ENCODE measurements at regions not wholly inside any gene's neighbourhood (a gene's known extent, or its start where the extent isn't known, plus 50 kb on each side); places are given as distances from the start of the nearest gene placed in this dataset.

DNA sequence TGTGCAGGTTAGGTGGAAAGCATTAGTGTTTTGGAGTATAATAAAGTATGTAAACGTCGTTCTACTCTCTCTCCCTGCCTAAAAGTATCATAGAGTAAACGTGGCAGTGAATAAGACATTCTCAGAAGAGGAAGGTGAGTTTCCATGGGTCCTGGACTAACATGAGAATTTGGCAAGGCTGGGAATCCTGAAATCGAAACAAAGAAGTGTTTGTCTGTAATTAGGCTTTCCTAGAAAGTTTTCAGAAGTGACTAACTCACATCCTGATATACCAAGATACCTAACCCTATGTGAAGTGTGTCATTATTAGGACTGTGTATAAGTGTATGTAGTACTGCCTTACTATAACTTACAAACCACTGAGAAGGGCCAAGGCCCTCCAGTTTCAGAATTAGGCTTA lies 50.7 kb upstream of the MAOA start:
- TF ChIP-seq, protein P1, sequence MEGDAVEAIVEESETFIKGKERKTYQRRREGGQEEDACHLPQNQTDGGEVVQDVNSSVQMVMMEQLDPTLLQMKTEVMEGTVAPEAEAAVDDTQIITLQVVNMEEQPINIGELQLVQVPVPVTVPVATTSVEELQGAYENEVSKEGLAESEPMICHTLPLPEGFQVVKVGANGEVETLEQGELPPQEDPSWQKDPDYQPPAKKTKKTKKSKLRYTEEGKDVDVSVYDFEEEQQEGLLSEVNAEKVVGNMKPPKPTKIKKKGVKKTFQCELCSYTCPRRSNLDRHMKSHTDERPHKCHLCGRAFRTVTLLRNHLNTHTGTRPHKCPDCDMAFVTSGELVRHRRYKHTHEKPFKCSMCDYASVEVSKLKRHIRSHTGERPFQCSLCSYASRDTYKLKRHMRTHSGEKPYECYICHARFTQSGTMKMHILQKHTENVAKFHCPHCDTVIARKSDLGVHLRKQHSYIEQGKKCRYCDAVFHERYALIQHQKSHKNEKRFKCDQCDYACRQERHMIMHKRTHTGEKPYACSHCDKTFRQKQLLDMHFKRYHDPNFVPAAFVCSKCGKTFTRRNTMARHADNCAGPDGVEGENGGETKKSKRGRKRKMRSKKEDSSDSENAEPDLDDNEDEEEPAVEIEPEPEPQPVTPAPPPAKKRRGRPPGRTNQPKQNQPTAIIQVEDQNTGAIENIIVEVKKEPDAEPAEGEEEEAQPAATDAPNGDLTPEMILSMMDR (IDR thresholded peaks at IDR 0.05) = no peak
- Histone ChIP-seq H3K4me1 (ENCODE audit: insufficient read depth, low read length) (no peaks in the 10 kb centered on the region), H3K27me3 (ENCODE audit: control insufficient read depth in 1 of 2, insufficient read depth in 2 of 2, low read length in 2 of 2) (no peaks in the 10 kb centered on the region), H3K4me3 (ENCODE audit: low read length) (no peak overlapping the region), H3K27ac (ENCODE audit: low read depth in 1 of 2, low read length in 2 of 2) (no peak overlapping the region), H3K36me3 (ENCODE audit: insufficient read depth, low read length) (no peaks in the 10 kb centered on the region), H3K9me3 (ENCODE audit: control insufficient read depth in 1 of 2, insufficient read depth in 1 of 2, low read length in 2 of 2) (no peaks in the 10 kb centered on the region)
- Mint-ChIP-seq H3K4me3 (no peak overlapping the region), H3K27me3 (no peaks in the 10 kb centered on the region), H3K9me3 (no peaks in the 10 kb centered on the region), H3K36me3 (ENCODE audit: low read depth) (no peaks in the 10 kb centered on the region), H3K4me1 (ENCODE audit: low read depth) (no peaks in the 10 kb centered on the region), H3K27ac (no peak overlapping the region)
- DNase-seq = no peak
- intact Hi-C loops (cut with DNase I, micrococcal nuclease) = no loop called here
- POLR2A ChIA-PET = no interaction called here
- CTCF ChIA-PET = no interaction called here
- ATAC-seq (ENCODE audit: poor library complexity) = no peak
